ENCODE measurements at regions not wholly inside any gene's neighbourhood (a gene's known extent, or its start where the extent isn't known, plus 50 kb on each side); places are given as distances from the start of the nearest gene placed in this dataset.

GRCh38 chr4:11587797-11588196 is 159.1 kb upstream of the HS3ST1 start:
- H3K27ac ChIP-seq (ENCODE audit: low read depth in 1 of 2, low read length in 2 of 2): no peak overlapping the region
- no peak overlapping the region for H3K9ac ChIP-seq (ENCODE audit: low read depth in 1 of 2, low read length in 2 of 2)
- DNase-seq (ENCODE audit: low spot score): no peak
- no peaks in the 10 kb centered on the region for H3K36me3 ChIP-seq (ENCODE audit: control insufficient read depth in 4 of 4, insufficient read depth in 3 of 4, low read depth in 1 of 4, low read length in 3 of 4)
- H3K27me3 ChIP-seq (ENCODE audit: control insufficient read depth in 4 of 4, insufficient read depth in 4 of 4, low read length in 3 of 4): no peaks in the 10 kb centered on the region
- no peak overlapping the region for H3K4me3 ChIP-seq (ENCODE audit: low read depth in 1 of 3, low read length in 3 of 3)
- TF ChIP-seq SP1 (IDR thresholded peaks at IDR 0.05): no peak
- no peak for TF ChIP-seq RXRA (IDR thresholded peaks at IDR 0.05)
- TF ChIP-seq REST (IDR thresholded peaks at IDR 0.05): no peak
- no peak for TF ChIP-seq CTCF (IDR thresholded peaks at IDR 0.05; ENCODE audit: low read depth, low read length, missing input control)
- 88% methylated on average over 5 of the region's 5 CpGs for WGBS
- no peaks in the 10 kb centered on the region for H3K4me1 ChIP-seq (ENCODE audit: control insufficient read depth in 4 of 4, insufficient read depth in 4 of 4, low read length in 3 of 4)
- peaks cover 0 to 2% (median 0%) of the 10 kb centered on the region in 4 donors for H3K9me3 ChIP-seq (ENCODE audit: control insufficient read depth in 4 of 4, low read length in 3 of 4)

- Histone ChIP-seq H3K4me3 (ENCODE audit: low read depth in 1 of 3, low read length in 3 of 3) (no peak overlapping the region), H3K27ac (ENCODE audit: low read depth in 1 of 2, low read length in 2 of 2) (no peak overlapping the region), H3K9me3 (ENCODE audit: control insufficient read depth in 4 of 4, low read length in 3 of 4) (no peaks in the 10 kb centered on the region), H3K36me3 (ENCODE audit: control insufficient read depth in 4 of 4, insufficient read depth in 3 of 4, low read depth in 1 of 4, low read length in 3 of 4) (no peaks in the 10 kb centered on the region), H3K9ac (ENCODE audit: low read depth in 1 of 2, low read length in 2 of 2) (no peak overlapping the region), H3K4me1 (ENCODE audit: control insufficient read depth in 4 of 4, insufficient read depth in 4 of 4, low read length in 3 of 4) (no peaks in the 10 kb centered on the region), H3K27me3 (ENCODE audit: control insufficient read depth in 4 of 4, insufficient read depth in 4 of 4, low read length in 3 of 4) (no peaks in the 10 kb centered on the region)
- WGBS: 30% methylated on average over 1 of the region's 1 CpG
- TF ChIP-seq FOXA1 (IDR thresholded peaks at IDR 0.05) (no peak), HNF4A (conservative IDR thresholded peaks at IDR 0.05) (no peak), RXRA (IDR thresholded peaks at IDR 0.05) (no peak), JUND (IDR thresholded peaks at IDR 0.05) (no peak), SP1 (IDR thresholded peaks at IDR 0.05) (no peak), YY1 (IDR thresholded peaks at IDR 0.05) (no peak), ATF3 (IDR thresholded peaks at IDR 0.05) (no peak), EGR1 (IDR thresholded peaks at IDR 0.05; ENCODE audit: low read depth in 2 of 2) (no peak), RAD21 (IDR thresholded peaks at IDR 0.05) (no peak), FOXA2 (IDR thresholded peaks at IDR 0.05) (no peak), REST (IDR thresholded peaks at IDR 0.05) (no peak), GABPA (IDR thresholded peaks at IDR 0.05 in 1 of 2, conservative IDR thresholded peaks at IDR 0.05 in 1 of 2) (no peak), NR2F2 (IDR thresholded peaks at IDR 0.05) (no peak), CTCF (IDR thresholded peaks at IDR 0.05; ENCODE audit: low read depth, low read length, missing input control) (no peak), HNF4G (IDR thresholded peaks at IDR 0.05) (no peak)
- TF ChIP-seq, protein P1, sequence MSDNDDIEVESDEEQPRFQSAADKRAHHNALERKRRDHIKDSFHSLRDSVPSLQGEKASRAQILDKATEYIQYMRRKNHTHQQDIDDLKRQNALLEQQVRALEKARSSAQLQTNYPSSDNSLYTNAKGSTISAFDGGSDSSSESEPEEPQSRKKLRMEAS (IDR thresholded peaks at IDR 0.05): no peak
- TF ChIP-seq, protein P2, sequence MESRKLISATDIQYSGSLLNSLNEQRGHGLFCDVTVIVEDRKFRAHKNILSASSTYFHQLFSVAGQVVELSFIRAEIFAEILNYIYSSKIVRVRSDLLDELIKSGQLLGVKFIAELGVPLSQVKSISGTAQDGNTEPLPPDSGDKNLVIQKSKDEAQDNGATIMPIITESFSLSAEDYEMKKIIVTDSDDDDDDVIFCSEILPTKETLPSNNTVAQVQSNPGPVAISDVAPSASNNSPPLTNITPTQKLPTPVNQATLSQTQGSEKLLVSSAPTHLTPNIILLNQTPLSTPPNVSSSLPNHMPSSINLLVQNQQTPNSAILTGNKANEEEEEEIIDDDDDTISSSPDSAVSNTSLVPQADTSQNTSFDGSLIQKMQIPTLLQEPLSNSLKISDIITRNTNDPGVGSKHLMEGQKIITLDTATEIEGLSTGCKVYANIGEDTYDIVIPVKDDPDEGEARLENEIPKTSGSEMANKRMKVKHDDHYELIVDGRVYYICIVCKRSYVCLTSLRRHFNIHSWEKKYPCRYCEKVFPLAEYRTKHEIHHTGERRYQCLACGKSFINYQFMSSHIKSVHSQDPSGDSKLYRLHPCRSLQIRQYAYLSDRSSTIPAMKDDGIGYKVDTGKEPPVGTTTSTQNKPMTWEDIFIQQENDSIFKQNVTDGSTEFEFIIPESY (IDR thresholded peaks at IDR 0.05): no peak
- no peak for DNase-seq (ENCODE audit: low spot score)
Measured at GRCh38 chr4:11585506-11585905, 156.8 kb upstream of the HS3ST1 start.
